GM12892 (cell line): ENCODE measurements at regions not wholly inside any gene's neighbourhood (a gene's known extent, or its start where the extent isn't known, plus 50 kb on each side); places are given as distances from the start of the nearest gene placed in this dataset.

ENCODE experiments used
- POLR2A ChIP-seq: IDR thresholded peaks from 2 replicates; pipeline ENCODE4 v1.6.1; 2011; ENCODE audit warnings: low read depth, low read length, control low read depth
- POLR2AphosphoS5 ChIP-seq: IDR thresholded peaks from 2 replicates; pipeline ENCODE4 v1.6.1; 2011; ENCODE audit warnings: low read depth, low read length, control low read depth
- TAF1 ChIP-seq: IDR thresholded peaks from 2 replicates; pipeline ENCODE4 v1.6.1; 2011; ENCODE audit warnings: low read depth, mild to moderate bottlenecking, control low read depth, low read length, borderline replicate concordance

GRCh38 chr10:111171183-111171582, 94.4 kb downstream of the ADRA2A start:
- no peak for TF ChIP-seq POLR2AphosphoS5
- no peak for TF ChIP-seq POLR2A
- no peak for TF ChIP-seq TAF1
